Hepatocyte (in vitro differentiated cells): ENCODE measurements at regions not wholly inside any gene's neighbourhood (a gene's known extent, or its start where the extent isn't known, plus 50 kb on each side); places are given as distances from the start of the nearest gene placed in this dataset.

Source experiments
- DNase-seq: peaks from one replicate; pipeline ENCODE4 v3.0.0-alpha.2; 2016; ENCODE audit warnings: low spot score
- H2AFZ ChIP-seq: fragments of 200-600 bp; sonication (generic); 2 replicates; pipeline ENCODE4 v1.6.0; 2016; ENCODE audit warnings: antibody characterized with exemption, mild to moderate bottlenecking
- H3K27ac ChIP-seq: fragments of 200-600 bp; sonication (generic); 2 replicates; pipeline ENCODE4 v1.5.1; 2016; ENCODE audit warnings: mild to moderate bottlenecking
- H3K27me3 ChIP-seq: fragments of 200-600 bp; sonication (generic); 2 replicates; pipeline ENCODE4 v1.6.1; 2016
- H3K36me3 ChIP-seq: fragments of 200-600 bp; sonication (generic); replicated peaks from 2 replicates; pipeline ENCODE4 v1.5.1; 2016; ENCODE audit warnings: low read depth; ENCODE audit not compliant: insufficient read depth
- H3K4me1 ChIP-seq: fragments of 200-600 bp; sonication (generic); 2 replicates; pipeline ENCODE4 v1.5.1; 2016; ENCODE audit warnings: mild to moderate bottlenecking, moderate library complexity; ENCODE audit not compliant: insufficient read depth
- H3K4me2 ChIP-seq: fragments of 200-600 bp; sonication (generic); 2 replicates; pipeline ENCODE4 v1.6.0; 2016
- H3K4me3 ChIP-seq: fragments of 200-600 bp; sonication (generic); 2 replicates; pipeline ENCODE4 v1.5.1; 2016; ENCODE audit warnings: mild to moderate bottlenecking
- H3K79me2 ChIP-seq: fragments of 200-600 bp; sonication (generic); 2 replicates; pipeline ENCODE4 v1.6.0; 2017; ENCODE audit warnings: mild to moderate bottlenecking
- H3K9me2 ChIP-seq: fragments of 200-600 bp; sonication (generic); replicated peaks from 2 replicates; pipeline ENCODE4 v1.6.0; 2017; ENCODE audit warnings: mild to moderate bottlenecking; ENCODE audit not compliant: insufficient read depth
- H3K9me3 ChIP-seq: fragments of 200-600 bp; sonication (generic); 2 replicates; pipeline ENCODE4 v1.5.1; 2016; ENCODE audit warnings: low read depth, mild to moderate bottlenecking
- H4K20me1 ChIP-seq: fragments of 200-600 bp; sonication (generic); 2 replicates; pipeline ENCODE4 v1.6.0; 2016; ENCODE audit warnings: mild to moderate bottlenecking; ENCODE audit not compliant: insufficient read depth, poor library complexity, severe bottlenecking
- CTCF ChIP-seq: fragments of 200-600 bp; sonication (generic); IDR thresholded peaks from 2 replicates; pipeline ENCODE4 v1.5.1; 2016; ENCODE audit warnings: antibody characterized with exemption, mild to moderate bottlenecking; ENCODE audit not compliant: poor library complexity
- EZH2 ChIP-seq: fragments of 200-600 bp; sonication (generic); IDR thresholded peaks from 2 replicates; pipeline ENCODE4 v1.6.1; 2016; ENCODE audit warnings: antibody characterized with exemption, mild to moderate bottlenecking, borderline replicate concordance
- EZH2phosphoT487 ChIP-seq: fragments of 200-600 bp; sonication (generic); IDR thresholded peaks from one replicate; pipeline ENCODE4 v1.6.1; 2018; ENCODE audit warnings: antibody characterized with exemption, mild to moderate bottlenecking, low read depth, moderate library complexity; ENCODE audit not compliant: unreplicated experiment, severe bottlenecking
- WGBS: methylation state at CpG from one replicate; pipeline ENCODE4 v1.1.6; 2016; ENCODE audit warnings: low lambda C conversion rate; ENCODE audit errors: missing lambda C conversion rate; 5-methylcytosine and 5-hydroxymethylcytosine counted together

GRCh38 chr2:132275396-132275795 is 113.6 kb upstream of the ANKRD30BL start:
- H3K4me3 ChIP-seq = no peak overlapping the region
- no peak overlapping the region for H2AFZ ChIP-seq
- H3K27ac ChIP-seq = no peak overlapping the region
- no peak for TF ChIP-seq CTCF
- no peak for TF ChIP-seq EZH2phosphoT487
- no peaks in the 10 kb centered on the region for H3K27me3 ChIP-seq
- H3K9me3 ChIP-seq = no peaks in the 10 kb centered on the region
- H3K36me3 ChIP-seq = no peaks in the 10 kb centered on the region
- no peaks in the 10 kb centered on the region for H3K9me2 ChIP-seq
- H3K4me1 ChIP-seq = no peaks in the 10 kb centered on the region
- DNase-seq = no peak
- H4K20me1 ChIP-seq = no peaks in the 10 kb centered on the region
- WGBS = 98% methylated on average over 17 of the region's 17 CpGs
- no peak overlapping the region for H3K4me2 ChIP-seq
- H3K79me2 ChIP-seq = no peaks in the 10 kb centered on the region

- Histone ChIP-seq H3K9me3 (no peaks in the 10 kb centered on the region), H2AFZ (no peak overlapping the region), H4K20me1 (no peaks in the 10 kb centered on the region), H3K27me3 (no peaks in the 10 kb centered on the region), H3K36me3 (no peaks in the 10 kb centered on the region), H3K79me2 (no peaks in the 10 kb centered on the region), H3K4me2 (no peak overlapping the region), H3K9me2 (no peaks in the 10 kb centered on the region), H3K4me3 (no peak overlapping the region), H3K4me1 (no peaks in the 10 kb centered on the region), H3K27ac (no peak overlapping the region)
- DNase-seq = no peak
- 92% methylated on average over 10 of the region's 10 CpGs for WGBS
- TF ChIP-seq CTCF (no peak), EZH2phosphoT487 (no peak), EZH2 (no peak)
Observed at GRCh38 chr2:132276571-132276981, 114.8 kb upstream of the ANKRD30BL start.

GRCh38 chr2:132278267-132278666 is 116.5 kb upstream of the ANKRD30BL start:
- H3K27ac ChIP-seq = no peak overlapping the region
- TF ChIP-seq EZH2phosphoT487 = no peak
- TF ChIP-seq CTCF = no peak
- TF ChIP-seq EZH2 = no peak
- no peak overlapping the region for H3K4me2 ChIP-seq
- DNase-seq = no peak
- H3K9me2 ChIP-seq = no peaks in the 10 kb centered on the region
- H4K20me1 ChIP-seq = no peaks in the 10 kb centered on the region
- H3K36me3 ChIP-seq = no peaks in the 10 kb centered on the region
- no peak overlapping the region for H2AFZ ChIP-seq
- H3K27me3 ChIP-seq = no peaks in the 10 kb centered on the region
- H3K79me2 ChIP-seq = no peaks in the 10 kb centered on the region
- H3K4me1 ChIP-seq = no peaks in the 10 kb centered on the region
- 95% methylated on average over 23 of the region's 23 CpGs for WGBS
- no peak overlapping the region for H3K4me3 ChIP-seq
- no peaks in the 10 kb centered on the region for H3K9me3 ChIP-seq

GRCh38 chr2:132279344-132279743 is 117.6 kb upstream of the ANKRD30BL start:
- TF ChIP-seq EZH2 (no peak), CTCF (no peak), EZH2phosphoT487 (no peak)
- WGBS = 91% methylated on average over 11 of the region's 11 CpGs
- Histone ChIP-seq H3K4me3 (no peak overlapping the region), H3K9me3 (no peaks in the 10 kb centered on the region), H2AFZ (no peak overlapping the region), H3K9me2 (no peaks in the 10 kb centered on the region), H3K4me2 (no peak overlapping the region), H3K27me3 (no peaks in the 10 kb centered on the region), H3K27ac (no peak overlapping the region), H3K79me2 (no peaks in the 10 kb centered on the region), H3K36me3 (no peaks in the 10 kb centered on the region), H4K20me1 (no peaks in the 10 kb centered on the region), H3K4me1 (no peaks in the 10 kb centered on the region)
- no peak for DNase-seq
